Prostate gland (tissue), 2 donors: ENCODE measurements at regions not wholly inside any gene's neighbourhood (a gene's known extent, or its start where the extent isn't known, plus 50 kb on each side); places are given as distances from the start of the nearest gene placed in this dataset.

Source experiments
- POLR2AphosphoS5 ChIP-seq: sonication (generic); formaldehyde crosslinking; IDR thresholded peaks from one replicate; pipeline ENCODE4 v1.6.1; 2017; ENCODE audit warnings: antibody characterized with exemption
- TF ChIP-seq, protein P1 (sequence below), 4 experiments: fragments of 200-600 bp in 2 of 4; fragments of 450-650 bp in 2 of 4; sonication (generic) in 2 of 4; IDR thresholded peaks; 1 replicate in 3 of 4; 2 replicates in 1 of 4; pipeline ENCODE4 v1.5.1; 2016 to 2019; ENCODE audit warnings: antibody characterized with exemption in 4 of 4, mild to moderate bottlenecking in 2 of 4, moderate library complexity in 2 of 4

DNA sequence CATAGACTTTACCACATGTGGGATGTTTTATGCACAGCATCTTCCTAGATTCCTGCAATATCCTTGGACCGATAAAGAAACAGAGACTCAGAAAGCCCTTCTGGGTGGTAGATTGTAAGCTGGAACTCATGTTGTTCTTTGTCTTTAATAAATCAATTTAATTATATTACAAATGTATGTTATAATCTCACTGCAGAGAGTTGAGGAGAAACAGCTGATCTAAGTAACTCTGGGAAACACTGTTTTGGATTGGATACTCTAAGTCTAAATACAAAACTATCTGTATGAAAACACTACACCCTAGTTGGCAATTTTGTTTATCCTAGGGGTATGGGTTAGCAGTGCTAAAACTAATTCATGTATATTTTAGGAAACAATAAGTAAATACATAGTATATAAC, 1015.2 kb downstream of the XPNPEP1 start:
- TF ChIP-seq, protein P1, sequence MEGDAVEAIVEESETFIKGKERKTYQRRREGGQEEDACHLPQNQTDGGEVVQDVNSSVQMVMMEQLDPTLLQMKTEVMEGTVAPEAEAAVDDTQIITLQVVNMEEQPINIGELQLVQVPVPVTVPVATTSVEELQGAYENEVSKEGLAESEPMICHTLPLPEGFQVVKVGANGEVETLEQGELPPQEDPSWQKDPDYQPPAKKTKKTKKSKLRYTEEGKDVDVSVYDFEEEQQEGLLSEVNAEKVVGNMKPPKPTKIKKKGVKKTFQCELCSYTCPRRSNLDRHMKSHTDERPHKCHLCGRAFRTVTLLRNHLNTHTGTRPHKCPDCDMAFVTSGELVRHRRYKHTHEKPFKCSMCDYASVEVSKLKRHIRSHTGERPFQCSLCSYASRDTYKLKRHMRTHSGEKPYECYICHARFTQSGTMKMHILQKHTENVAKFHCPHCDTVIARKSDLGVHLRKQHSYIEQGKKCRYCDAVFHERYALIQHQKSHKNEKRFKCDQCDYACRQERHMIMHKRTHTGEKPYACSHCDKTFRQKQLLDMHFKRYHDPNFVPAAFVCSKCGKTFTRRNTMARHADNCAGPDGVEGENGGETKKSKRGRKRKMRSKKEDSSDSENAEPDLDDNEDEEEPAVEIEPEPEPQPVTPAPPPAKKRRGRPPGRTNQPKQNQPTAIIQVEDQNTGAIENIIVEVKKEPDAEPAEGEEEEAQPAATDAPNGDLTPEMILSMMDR (IDR thresholded peaks at IDR 0.05) = no peak
- TF ChIP-seq POLR2AphosphoS5 = no peak
